Esophagus squamous epithelium (tissue), 4 donors: ENCODE measurements at regions not wholly inside any gene's neighbourhood (a gene's known extent, or its start where the extent isn't known, plus 50 kb on each side); places are given as distances from the start of the nearest gene placed in this dataset.

Source experiments
- CTCF ChIP-seq, 6 experiments: fragments of 450-650 bp in 4 of 6; fragments of 200-600 bp in 2 of 6; sonication (generic) in 2 of 6; IDR thresholded peaks; one replicate each; pipeline ENCODE4 v1.5.1; 2016 to 2019; ENCODE audit warnings: antibody characterized with exemption in 6 of 6, mild to moderate bottlenecking in 4 of 6, moderate library complexity in 4 of 6
- POLR2A ChIP-seq, 4 donors: fragments of 450-650 bp; IDR thresholded peaks; one replicate each; pipeline ENCODE4 v1.6.1; 2017; ENCODE audit warnings: antibody characterized with exemption in 4 of 4, mild to moderate bottlenecking in 4 of 4, moderate library complexity in 3 of 4

GRCh38 chr7:119996634-119997033 is 276.3 kb upstream of the KCND2 start:
- TF ChIP-seq CTCF (IDR thresholded peaks at IDR 0.05) (no peak), POLR2A (IDR thresholded peaks at IDR 0.05) (no peak)
